GM18502 (cell line): ENCODE measurements at regions not wholly inside any gene's neighbourhood (a gene's known extent, or its start where the extent isn't known, plus 50 kb on each side); places are given as distances from the start of the nearest gene placed in this dataset.
"Not testable (repeated sequence)": the region's sequence is repeated elsewhere in the genome, so short reads cannot be mapped to it uniquely, and the experiment has no call there.

Experiments used
- ATAC-seq: cut with Tn5 transposase; IDR thresholded peaks from one replicate; pipeline ENCODE4 v1.9.1; 2021; ENCODE audit warnings: mild to moderate bottlenecking; ENCODE audit not compliant: unreplicated experiment, poor library complexity

DNA sequence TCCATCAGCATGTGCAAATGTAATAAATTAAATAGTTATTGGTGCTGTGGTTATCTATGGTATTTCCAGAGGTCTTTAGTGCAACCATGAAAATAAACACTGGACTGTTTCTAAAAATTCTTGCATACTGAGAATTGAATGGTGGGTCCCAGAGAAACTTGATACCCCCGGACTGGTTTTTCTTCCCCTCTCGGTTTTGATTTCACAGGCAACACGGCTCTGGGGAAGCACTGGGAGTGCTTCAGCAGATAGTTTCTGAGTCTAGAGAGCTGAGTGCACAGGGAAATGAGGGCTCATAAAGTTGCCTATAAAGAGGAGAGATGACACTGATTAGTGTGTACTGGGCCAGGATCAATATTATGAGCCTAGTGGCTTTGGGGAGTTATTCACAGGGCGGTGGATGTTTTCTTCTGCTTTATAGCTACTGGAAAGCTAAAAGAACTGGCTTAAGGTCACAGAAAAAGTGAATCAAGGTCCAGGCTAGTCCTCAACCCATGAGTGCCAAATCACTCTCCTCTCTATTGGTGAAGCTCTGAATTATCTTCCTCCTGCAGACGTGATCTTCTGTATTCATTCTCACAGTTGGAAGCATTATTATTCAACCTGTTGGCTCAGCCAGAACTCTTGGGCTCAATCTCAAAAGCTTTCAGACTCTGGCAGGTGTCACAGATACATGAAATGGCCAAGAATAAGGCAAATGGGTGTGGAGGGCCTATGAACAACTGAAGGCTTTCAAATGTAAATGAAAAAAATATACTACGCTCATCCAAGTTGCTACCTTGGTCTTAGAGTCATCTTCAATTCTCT lies 170.2 kb upstream of the HMHB1 start:
- peak; percentile 87 for ATAC-seq

DNA sequence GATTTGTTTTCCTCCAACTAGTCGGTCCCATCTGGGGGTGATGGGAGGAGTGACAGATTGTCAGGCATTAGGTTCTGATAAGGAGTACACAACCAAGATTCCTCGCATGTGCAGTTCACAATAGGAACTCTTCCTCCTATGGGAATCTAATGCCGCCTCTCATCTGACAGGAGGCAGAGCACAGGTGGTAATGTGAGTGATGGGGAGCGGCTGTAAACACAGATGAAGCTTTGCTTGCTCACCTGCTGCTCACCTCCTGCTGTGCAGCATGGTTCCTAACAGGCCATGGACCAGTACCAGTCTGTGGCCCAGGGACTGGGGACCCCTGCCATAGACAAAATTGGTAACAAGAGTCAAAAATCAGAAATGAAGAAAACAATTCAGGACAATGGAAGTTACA lies 173.3 kb upstream of the HMHB1 start:
- no peak for ATAC-seq

DNA sequence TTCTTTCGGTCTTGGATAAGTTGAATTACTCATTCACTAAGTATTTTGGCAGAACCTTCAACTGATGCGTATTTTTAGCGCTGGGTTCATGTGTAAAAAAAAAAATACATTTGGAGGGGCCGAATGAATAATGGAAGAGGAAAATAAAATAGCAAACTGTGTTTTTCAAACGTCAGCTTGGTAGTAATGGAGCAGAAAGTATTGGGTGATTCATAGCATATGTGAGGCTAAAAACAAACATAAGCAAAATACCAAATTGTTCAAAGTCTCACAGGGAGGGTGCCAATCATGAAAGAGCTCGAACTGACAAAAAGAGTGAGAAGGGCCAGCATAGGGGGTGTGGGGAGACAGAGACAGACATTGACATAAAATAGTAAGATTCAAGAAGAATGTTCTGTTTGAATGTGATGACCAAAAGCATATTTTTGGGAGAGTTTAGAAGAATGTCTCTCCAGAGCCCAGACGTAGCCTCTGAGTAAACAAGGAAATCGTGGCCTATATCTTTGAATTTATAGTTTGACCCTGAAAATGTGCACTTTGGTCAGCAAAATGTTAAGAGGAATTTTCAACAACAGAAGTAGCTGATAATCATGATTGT lies 174.9 kb upstream of the HMHB1 start:
- ATAC-seq: no peak

DNA sequence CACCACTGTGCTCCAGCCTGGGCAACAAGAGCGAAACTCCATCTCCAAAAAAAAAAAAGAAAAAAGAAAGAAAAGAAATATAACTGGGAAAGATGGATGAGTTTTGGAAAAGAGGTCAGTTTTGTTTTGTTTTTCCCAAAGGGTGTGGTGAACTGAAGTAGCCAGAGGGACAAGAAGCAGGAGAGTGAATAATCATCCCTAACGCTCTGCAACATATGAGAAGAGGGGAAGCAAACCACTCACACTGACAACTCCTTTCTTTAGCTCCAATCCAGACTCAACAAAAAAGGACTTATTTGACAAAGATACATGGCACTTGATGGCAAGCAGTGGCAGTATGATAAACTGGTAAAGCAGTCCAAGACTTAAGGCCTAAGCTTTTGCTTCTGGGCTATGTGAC lies 176.1 kb upstream of the HMHB1 start:
- no peak for ATAC-seq

DNA sequence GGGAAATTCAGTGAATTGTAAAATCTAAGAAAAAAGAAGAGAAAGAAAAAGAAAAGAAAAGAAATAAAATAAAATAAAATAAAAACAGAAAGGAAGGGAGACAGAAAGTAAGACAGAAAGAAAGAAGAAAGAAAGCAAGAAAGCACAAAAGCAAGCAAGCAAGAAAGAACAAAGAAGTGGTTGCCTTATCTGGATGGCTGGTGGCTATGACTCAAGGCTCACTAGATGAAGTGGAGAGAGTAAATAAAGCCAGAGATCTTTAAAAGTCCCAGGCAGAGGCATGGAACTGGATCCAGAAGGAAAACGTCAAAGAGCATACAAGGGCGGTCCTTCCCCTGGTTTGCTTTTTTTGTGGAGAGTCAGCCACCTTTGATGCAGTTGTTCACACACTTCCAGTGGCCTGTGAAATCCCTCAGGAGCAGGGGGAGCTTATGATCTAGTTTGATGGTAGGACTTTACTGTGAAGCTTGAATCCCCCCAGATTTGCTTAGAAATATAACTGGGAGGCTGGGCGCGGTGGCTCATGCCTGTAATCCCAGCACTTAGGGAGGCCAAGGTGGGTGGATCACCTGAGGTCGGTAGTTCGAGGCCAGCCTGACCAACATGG lies 176.7 kb upstream of the HMHB1 start:
- no peak for ATAC-seq

DNA sequence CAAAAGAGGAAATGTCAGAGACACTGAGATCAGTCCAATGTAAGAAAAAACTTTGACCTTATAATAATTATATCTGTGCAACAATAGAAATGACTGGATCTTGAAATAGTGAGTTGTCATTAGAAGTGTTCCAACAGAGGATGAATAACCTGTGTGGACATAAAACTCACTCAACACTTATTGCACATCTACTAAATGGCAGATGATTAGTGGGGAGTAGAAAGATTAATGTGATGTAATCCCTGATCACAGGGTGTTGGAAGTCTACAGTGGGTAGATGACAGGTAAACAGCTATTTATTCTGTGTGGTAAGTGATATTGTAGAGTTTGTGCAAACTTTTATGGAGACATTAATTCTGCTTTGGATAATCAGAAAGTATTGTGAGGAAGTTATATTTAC lies 177.3 kb upstream of the HMHB1 start:
- ATAC-seq: no peak

DNA sequence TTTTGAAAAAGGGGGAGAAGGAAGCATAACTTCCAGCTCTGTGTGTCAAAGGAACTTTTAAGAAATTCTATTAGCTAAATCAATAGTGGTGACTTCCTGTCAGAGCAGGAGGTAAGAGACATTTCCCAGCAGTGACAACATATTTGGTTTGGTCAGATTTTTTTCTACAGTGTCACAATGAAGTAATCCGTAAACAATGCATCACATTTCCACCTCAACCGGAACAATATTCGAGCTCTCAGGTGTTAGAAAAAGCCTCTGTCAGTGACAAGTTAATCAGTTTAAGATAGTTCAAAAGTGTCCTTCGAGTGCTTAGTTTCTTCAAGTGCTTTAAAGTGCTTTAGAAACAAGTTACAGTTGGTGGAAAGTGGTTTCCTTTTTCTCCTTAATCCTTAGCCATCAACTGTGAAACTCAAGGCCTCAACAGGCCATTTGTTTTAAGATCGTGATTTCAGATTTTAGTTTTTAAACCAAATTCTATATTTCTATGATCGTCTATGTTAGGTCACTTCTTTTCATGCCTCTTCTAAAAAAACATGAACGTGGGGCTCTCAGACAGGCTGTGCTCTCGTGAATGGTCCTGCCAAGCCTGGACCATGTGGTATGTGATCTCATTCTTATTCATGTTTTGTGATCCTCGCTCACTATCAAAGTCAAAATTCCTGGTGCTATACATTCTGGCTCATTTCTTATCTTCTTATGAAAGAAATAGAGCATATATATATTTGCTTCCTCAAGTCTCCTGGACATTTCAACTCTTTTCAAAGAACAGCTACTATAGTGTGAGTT lies 181.9 kb upstream of the HMHB1 start:
- no peak for ATAC-seq

DNA sequence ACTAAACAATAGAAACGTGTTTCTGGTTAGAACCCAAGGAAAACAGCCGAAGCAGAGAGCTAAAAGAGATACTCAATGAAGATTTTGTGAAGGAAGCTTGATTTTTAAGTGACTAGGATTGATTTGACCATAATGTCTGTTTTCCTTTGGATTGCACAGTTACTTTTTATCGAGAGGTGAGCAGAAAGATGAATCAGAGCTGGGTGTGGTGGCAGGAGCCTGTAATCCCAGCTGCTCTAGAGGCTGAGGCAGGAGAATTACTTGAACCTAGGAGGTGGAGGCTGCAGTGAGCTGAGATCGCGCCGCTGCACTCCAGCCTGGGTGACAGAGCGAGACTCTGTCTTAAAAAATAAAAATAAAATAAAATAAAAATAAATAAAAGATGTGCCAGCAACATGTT lies 186.9 kb upstream of the HMHB1 start:
- ATAC-seq: not testable (repeated sequence)

DNA sequence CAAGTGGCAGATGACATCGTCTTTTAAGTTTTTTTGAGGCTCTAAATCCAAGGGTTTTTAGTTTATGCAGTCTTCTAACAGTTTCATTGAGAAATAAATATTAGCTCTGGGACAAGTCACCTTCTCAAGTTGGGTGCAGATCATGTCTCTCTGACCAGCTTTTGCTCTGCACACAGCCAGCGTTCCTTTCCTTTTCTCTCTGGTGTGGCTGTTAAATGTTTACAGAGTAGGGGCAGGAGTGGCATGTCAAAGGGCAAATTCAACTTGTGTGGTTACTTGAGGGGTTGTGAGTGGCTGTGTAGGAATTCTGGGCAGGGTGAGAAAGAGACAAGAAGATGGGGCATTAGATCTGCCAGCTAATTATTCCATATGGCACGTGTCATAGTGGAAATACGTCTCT lies 187.5 kb upstream of the HMHB1 start:
- no peak for ATAC-seq

DNA sequence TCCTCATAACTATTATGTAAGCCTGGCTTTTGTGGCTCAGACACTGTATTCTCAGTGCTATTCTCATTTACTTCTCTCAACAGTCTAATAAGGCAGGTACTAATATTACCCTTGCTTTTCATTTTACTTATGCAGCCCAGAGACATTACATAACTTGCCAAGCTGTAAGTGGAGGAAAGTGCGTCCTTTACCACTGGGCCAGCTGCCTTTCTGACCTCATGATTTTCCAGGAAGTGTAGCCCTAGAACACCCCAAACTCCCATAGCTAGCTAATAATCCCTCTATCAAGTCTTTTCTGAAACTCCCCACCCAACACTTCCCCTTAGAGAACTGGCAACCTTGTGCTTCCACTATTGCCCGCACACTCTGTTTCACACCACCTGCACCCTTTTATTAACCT lies 192.9 kb upstream of the HMHB1 start:
- ATAC-seq: no peak

DNA sequence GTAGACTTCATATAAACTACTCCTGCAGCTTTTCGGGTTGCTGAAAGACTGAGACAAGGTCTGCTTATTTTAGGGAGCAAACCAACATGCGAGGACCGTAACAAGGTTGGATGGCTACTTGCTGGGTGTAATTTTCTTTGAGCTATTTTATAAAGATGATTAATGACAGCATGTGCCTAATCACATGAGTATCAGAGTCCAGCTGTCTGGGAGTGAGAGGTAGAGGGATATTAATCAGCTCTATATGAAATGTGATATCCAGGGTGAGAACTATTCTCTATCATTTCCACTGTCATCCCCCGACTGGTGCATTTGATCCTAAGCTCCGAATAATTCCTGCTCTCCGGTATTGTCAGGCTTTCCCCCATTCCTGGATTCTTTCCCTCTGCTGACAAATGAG lies 193.8 kb upstream of the HMHB1 start:
- no peak for ATAC-seq

DNA sequence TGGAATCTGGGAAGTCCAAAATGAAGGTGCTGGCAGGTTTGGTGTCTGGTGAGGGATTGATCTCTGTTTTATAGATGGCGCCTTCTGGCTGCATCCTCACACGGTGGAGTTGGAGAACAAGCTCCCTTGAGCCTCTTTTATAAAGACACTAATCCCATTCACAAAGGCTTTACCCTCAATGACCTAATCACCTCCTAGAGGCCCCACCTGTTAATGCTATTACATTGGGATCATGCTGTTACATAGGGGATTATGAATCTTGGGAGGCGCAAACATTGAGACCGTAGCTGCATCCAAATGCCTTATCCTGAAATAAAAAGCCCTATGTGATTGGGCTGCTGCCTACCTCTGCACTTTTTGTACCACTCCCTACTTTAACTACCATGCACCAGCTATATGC lies 197.1 kb upstream of the HMHB1 start:
- ATAC-seq: no peak

DNA sequence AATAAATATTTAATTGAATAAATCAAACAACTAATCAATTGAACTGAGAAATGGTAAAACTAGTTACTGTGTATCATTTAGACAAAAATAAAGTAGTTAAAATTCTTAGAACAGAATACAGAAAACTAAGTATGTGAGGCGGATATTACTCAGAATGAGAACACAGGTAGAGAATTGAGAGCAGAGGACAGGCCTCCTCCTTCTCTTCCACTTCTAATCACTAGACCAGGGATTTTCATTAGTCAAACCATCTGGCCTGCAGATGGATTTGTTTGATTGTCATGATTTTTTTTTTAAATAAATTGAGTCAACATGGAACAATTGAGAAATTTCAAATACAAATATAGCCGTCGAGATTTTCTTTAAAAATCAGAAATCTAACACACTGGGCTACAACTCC lies 198.6 kb upstream of the HMHB1 start:
- ATAC-seq: no peak

DNA sequence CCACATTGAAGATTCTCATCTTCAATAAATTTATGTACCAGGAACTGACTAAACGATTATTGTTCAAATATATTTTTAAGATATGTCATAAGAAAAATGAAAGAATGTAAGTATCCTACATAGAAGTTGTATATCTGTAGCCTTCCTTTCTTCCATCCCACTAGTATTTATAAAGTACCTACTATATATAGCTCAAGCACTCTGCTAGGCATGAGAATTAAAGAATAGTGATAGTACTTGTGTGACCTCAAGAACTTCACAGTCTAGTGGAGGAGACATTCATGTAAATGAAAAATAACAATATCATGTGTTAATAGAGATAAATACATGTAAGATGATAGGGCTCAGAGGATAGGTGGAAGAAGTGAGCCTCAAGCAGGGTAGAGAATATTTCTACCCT lies 201.0 kb upstream of the HMHB1 start:
- ATAC-seq: no peak

DNA sequence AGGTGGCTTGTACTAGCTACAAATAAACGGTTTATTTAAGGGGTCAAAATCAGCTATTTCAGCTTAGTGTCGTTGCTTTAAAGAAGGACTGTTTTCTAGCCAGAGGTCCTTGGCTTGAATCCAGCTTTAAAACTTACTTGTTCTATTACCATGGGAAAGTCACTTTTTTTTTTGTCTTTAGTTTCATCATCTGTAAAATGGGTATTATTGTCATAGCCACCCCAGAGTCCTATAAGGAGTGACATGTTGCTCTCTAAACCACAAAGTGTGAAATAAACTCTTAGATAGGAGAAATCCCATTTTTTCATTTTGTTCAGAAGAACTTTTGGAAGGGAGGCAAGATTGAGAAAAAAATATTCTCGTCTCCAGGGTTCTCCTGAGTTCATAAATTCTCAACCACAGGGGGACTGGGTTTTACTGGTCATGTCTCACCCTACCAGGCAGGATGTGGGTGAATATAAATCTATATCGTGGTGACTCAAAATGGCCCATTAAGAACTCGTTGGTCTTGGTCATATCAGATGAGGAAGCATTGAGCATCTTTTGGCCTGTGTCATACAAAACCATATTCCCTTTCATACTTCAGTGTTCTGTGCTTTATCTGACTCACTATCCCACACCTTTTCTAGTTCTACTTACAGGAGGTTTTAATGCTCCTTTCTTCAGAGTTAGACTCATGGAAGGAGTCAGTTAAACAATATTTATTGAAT lies 202.7 kb upstream of the NR3C1 start:
- peak; percentile 88 for ATAC-seq

DNA sequence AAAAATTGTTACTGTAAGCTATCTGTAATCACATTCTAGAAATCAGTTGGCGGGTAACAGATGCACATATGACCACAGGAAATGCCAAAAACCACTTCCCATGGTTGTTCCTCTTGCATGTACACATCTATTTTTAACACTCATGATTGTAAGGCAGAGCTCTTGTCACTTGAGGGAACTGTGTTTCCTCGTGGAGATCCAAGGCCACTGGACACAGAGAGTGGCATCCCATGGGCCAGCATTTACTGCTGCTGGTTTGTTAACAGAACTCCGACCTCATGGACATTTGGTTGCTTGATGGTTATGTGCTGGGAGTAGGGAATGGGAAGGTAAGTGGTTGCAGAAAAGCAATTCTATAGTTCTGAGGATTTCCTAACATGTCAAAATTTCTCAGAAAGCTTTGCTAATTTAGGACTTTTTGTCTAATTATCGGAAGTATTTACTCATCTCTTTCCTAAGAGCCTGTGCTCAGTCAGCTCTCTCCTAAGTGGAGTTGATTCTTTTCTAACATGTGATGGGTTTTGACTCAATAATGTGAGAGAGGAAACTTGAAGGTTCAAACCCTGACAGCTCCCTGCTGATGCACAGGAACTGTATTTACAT lies 202.0 kb upstream of the NR3C1 start:
- ATAC-seq: peak; percentile 63

DNA sequence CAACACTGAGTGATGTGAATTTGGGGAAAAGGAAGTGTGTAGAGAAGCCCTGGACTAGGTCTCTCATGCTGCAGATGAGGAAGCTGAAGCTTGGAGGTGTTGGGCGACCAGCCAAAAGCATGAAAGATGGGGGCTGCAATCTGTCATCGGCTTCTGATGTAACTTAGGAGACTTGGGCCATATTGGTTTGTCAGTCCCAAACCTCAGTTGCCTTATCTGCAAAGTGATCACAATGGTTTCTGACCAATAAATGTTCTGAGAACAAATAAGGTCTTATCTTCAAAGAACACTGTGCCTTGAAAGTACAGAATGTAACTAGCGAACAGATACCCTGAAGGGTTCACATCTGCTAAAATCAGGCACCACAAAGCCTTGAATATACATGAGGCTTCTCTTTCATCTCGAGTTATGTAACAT lies 198.4 kb upstream of the NR3C1 start:
- ATAC-seq: no peak

DNA sequence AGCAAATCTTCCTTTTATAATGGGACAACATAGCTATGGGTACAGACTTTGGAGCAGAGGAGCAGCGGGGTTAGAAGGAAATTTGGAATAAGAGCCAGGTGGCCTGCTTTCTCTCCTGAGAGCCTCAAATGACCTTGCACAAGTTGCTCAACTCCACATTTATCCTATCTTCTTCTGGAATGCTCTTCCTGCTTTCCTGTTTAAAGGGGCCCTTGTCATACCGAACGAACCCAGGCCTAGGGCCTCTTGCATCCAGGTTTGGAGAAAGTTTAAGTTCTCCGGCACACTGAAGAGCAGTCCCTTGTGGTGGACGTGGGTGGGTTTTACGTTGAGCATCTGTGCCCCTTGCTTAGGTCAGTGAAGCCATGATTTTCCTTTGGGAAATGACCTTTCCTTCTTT lies 197.9 kb upstream of the NR3C1 start:
- no peak for ATAC-seq

DNA sequence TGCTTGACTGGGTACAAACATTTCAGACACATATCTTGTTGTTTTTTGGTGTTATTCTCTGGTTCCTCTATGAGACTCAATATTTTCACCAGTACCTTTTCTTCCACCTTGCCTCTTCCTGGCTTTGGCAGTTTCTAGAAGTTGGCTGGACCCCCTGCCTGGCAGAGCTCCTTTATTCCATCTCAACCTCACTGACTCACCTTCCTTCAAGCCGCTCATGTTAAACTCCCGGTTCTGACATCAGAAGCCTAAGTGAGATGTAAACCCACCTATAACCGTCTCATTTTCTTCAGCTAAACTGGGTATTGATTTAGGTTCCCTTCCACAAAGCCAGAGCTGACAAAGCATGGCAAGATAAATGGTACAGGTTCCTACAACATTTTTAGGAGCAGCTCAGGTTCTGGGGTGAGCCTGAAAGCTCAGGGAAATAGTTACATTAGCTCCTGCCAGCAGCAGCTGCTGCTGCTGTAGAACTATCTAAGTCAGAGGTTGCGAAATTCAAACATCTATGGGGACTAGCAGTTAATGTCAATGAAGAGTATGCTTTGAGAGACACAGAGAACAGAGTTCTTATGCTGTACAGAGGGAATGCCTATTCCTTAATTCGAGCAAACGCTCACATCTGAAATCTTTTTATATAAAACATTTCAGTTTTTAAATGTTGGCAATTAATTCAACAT lies 197.1 kb upstream of the NR3C1 start:
- ATAC-seq: no peak
